Effector memory CD4-positive, alpha-beta T cell (primary cell): ENCODE measurements at regions not wholly inside any gene's neighbourhood (a gene's known extent, or its start where the extent isn't known, plus 50 kb on each side); places are given as distances from the start of the nearest gene placed in this dataset.

Experiments
- DNase-seq, 3 donors: peaks; one replicate each; pipeline ENCODE4 v3.0.0-alpha.2; 2020
- H3K27ac ChIP-seq: 2 replicates; pipeline ENCODE4 v1.7.0; 2013; ENCODE audit warnings: mild to moderate bottlenecking, low read length, moderate library complexity; ENCODE audit not compliant: insufficient read depth, poor library complexity, severe bottlenecking
- H3K27me3 ChIP-seq: replicated peaks from 2 replicates; pipeline ENCODE4 v1.7.0; 2013; ENCODE audit warnings: mild to moderate bottlenecking, low read length; ENCODE audit not compliant: insufficient read depth, control insufficient read depth, poor library complexity, severe bottlenecking
- H3K36me3 ChIP-seq: 2 replicates; pipeline ENCODE4 v1.7.0; 2013; ENCODE audit warnings: mild to moderate bottlenecking, low read length, moderate library complexity; ENCODE audit not compliant: control insufficient read depth, insufficient read depth
- H3K4me1 ChIP-seq: 2 replicates; pipeline ENCODE4 v1.7.0; 2013; ENCODE audit warnings: low read length, mild to moderate bottlenecking; ENCODE audit not compliant: control insufficient read depth, insufficient read depth, poor library complexity, severe bottlenecking
- H3K4me3 ChIP-seq: 2 replicates; pipeline ENCODE4 v1.7.0; 2013; ENCODE audit warnings: low read length, low read depth, mild to moderate bottlenecking; ENCODE audit not compliant: insufficient read depth, poor library complexity, severe bottlenecking
- H3K9me3 ChIP-seq: 2 replicates; pipeline ENCODE4 v1.7.0; 2013; ENCODE audit warnings: mild to moderate bottlenecking, low read length, moderate library complexity; ENCODE audit not compliant: control insufficient read depth

DNA sequence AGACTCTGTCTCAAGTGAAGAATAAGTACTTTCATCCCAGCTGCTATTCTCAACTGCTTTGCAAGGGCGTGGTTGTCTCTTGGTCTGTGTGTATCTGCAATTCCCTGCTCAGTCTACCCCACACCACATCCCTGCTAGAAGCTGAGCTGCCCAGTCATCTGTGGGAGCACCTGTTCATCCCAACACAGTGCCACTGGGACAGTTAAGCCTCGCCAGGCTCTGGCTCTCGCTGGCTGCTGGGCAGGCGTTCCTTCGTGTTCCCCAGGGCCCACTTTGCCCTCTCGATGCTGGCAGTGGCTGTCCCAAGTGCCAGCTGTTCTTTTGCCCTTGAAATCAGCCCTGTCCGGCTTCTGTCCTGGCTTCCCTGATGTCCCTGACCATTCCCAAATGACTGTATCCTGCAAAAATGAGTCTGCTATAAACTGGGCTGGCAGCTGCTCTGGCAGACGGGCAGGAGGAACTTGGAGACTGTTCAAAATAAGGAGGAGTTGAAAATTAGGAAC is 91.6 kb upstream of the KLHL25 start:
- H3K36me3 ChIP-seq: no peaks in the 10 kb centered on the region
- DNase-seq: no peak
- no peaks in the 10 kb centered on the region for H3K4me1 ChIP-seq
- H3K4me3 ChIP-seq: no peak overlapping the region
- H3K27ac ChIP-seq: no peak overlapping the region
- H3K9me3 ChIP-seq: no peaks in the 10 kb centered on the region
- H3K27me3 ChIP-seq: peaks cover 3% of the 10 kb centered on the region

DNA sequence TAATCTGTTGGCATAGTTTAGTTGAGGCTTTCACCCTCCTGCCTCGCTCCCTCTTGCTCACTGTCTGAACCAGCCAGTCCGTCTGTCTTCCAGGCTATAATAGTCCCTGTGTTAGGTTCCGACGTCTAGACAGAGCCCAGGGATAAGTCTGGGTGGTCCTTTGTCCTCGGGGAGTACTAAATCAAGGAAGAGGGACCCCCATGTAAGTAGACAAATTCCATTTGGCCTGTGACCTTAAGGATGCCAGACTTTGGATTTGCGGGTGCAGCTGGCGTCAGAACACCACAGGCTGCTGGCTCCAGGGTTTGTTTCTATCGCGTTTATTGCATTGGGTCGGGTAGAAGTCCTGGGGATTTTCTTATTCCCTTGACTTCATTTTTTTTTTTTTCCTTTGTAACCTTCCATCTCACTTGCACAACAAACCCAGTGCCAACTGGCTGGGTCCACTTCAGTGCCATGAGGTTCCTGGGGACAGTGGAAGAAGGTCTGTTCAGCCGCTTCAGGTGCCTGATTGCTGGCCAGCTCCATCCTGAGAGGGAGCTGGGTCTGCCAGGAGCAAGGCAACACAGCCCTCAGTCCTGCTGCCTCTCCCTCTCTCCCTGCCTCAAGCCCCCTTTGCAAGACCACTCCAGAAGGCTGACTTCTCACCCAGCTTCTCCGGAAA is 95.4 kb upstream of the KLHL25 start:
- no peak for DNase-seq
- Histone ChIP-seq H3K9me3 (no peaks in the 10 kb centered on the region), H3K27ac (no peak overlapping the region), H3K4me3 (no peak overlapping the region), H3K27me3 (peaks cover 3% of the 10 kb centered on the region), H3K4me1 (no peaks in the 10 kb centered on the region), H3K36me3 (no peaks in the 10 kb centered on the region)

DNA sequence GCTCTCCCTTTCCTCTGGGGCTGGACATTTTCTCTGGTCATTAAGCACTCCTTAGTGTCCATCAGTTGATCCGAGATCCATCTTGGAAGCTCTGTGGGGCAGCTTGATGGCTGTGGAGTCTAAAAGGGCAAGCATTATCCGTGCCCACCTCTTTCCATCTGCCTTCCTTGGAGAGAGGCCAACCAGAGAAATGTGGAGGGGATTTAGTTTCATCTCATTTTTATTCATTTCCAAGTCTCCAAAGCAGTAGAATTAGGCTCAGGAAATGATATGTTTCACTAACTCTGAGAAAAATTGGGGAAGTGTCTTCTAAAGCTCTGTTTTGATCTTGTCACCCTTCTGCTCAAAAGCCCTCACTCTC is 95.9 kb upstream of the KLHL25 start:
- DNase-seq: no peak
- H3K4me3 ChIP-seq: no peak overlapping the region
- H3K27ac ChIP-seq: no peak overlapping the region
- no peaks in the 10 kb centered on the region for H3K4me1 ChIP-seq
- peaks cover 3% of the 10 kb centered on the region for H3K27me3 ChIP-seq
- no peaks in the 10 kb centered on the region for H3K36me3 ChIP-seq
- H3K9me3 ChIP-seq: no peaks in the 10 kb centered on the region

DNA sequence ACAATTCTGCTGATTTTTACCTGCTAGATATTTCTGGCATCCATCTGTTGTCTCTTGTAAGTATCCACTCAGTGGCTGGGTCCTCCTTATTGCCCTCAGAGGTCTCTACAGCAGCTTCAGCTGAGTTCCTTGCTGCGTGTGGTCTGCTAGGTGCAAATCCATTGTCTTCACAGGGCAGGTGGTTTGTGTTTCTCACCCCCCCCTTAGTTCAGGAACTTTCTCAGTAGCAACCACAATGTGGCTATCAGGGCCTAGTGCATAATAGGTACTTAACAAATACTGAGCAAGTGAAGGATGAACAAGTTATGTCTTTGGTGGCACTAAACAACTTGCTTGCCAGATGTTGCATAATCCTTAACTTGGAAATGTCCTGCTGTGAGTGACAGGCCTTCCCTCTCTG is 96.7 kb upstream of the KLHL25 start:
- Histone ChIP-seq H3K27ac (no peak overlapping the region), H3K9me3 (no peaks in the 10 kb centered on the region), H3K4me1 (no peaks in the 10 kb centered on the region)

DNA sequence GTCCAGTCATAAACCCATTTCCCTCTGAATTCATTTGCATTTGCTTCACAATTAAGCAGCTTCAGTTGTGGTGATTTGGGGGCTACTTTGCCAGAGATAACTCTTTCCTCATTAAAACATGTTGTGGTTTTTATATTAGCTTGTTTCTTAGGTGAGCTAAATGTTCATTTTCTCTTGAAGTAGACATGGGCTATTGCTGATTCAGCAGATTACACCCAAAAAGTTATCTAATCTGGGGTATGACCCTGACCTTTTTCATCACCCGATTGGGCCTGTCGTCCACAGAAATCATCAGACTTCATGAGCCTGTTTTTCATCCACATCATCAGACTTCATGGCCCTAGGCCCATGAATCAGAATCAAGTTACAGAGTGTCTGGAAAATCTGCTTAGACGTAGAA is 97.5 kb upstream of the KLHL25 start:
- H3K9me3 ChIP-seq: no peaks in the 10 kb centered on the region
- H3K4me3 ChIP-seq: no peak overlapping the region
- H3K4me1 ChIP-seq: no peaks in the 10 kb centered on the region
- no peaks in the 10 kb centered on the region for H3K36me3 ChIP-seq
- no peak overlapping the region for H3K27ac ChIP-seq
- H3K27me3 ChIP-seq: no peaks in the 10 kb centered on the region
- DNase-seq: no peak

More for the DNA sequence above, 96.7 kb upstream of the KLHL25 start:
- no peak for DNase-seq
- Histone ChIP-seq H3K36me3 (no peaks in the 10 kb centered on the region), H3K4me3 (no peak overlapping the region), H3K27me3 (peaks cover 3% of the 10 kb centered on the region)

DNA sequence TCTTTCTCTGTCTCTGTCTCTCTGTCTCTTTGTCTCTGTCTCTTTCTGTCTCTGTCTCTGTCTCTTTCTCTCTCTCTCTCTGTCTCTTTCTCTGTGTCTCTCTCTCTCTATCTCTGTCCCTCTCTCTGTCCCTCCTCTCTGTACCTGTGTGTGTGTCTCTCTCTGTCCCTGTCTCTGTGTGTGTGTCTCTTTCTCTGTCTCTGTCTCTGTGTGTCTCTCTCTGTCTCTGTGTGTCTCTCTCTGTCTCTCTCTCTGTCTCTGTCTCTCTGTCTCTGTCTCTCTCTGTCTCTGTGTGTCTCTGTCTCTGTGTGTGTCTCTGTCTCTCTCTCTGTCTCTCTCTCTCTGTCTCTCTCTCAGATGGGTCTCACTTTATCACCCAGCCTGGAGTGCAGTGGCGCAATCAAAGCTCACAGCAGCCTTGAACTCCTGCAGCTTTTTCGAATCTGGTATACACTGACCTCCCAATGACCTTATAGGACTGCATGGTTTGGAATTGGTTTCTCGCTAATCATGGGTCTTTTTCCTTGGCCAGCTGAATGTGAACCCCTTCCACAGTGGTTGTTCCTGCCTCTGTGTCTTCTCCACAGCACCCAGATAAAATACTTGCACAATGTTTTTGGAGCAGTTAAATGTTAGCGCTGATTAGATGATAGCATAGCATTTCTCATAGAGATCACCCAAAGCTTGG is 102.6 kb upstream of the KLHL25 start:
- H3K4me3 ChIP-seq: no peak overlapping the region

DNA sequence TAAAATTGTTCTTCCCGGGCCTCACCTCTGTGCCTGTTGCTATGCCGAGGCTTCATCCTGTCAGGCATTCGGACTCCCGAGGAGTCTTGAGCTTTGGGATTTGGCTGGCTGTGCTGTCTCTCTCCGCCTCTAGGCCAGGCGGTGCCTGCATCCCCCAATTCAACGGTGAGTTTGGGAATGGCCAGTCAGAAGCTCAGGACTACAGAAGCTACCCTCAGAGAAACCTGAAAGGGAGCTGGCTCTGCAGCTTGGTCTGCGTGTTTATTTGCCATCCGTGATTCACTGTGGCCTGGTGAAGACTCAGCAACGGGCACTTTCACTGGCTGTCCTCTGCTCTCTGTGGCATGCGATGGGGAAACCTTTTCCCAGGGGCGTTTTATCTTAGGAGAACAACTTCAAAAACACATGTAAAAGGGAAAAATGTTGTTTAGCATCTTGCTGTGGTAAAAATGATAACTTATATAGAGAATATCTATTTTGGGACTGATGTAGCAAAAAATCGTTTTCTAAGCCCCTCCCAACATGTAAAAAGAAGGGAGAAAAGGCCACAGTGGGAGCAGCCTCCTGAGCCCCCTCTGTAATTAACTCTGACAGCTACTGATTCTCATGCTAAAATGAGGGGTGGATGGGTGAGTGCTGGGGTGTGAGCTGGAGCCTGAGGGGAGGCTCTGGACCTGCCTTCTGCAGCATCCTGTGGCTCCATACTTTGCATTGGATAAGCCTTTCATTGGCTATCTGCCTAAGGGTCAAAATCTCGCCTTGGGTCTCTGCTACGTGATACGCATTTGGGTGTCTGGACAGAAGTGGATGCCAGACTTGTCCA is 103.4 kb upstream of the KLHL25 start:
- Histone ChIP-seq H3K27ac (no peak overlapping the region), H3K9me3 (no peaks in the 10 kb centered on the region), H3K4me1 (no peaks in the 10 kb centered on the region)

More for the DNA sequence above, 102.6 kb upstream of the KLHL25 start:
- no peak for DNase-seq
- H3K27ac ChIP-seq: no peak overlapping the region
- H3K27me3 ChIP-seq: no peaks in the 10 kb centered on the region
- no peaks in the 10 kb centered on the region for H3K36me3 ChIP-seq
- H3K9me3 ChIP-seq: no peaks in the 10 kb centered on the region
- no peaks in the 10 kb centered on the region for H3K4me1 ChIP-seq

DNA sequence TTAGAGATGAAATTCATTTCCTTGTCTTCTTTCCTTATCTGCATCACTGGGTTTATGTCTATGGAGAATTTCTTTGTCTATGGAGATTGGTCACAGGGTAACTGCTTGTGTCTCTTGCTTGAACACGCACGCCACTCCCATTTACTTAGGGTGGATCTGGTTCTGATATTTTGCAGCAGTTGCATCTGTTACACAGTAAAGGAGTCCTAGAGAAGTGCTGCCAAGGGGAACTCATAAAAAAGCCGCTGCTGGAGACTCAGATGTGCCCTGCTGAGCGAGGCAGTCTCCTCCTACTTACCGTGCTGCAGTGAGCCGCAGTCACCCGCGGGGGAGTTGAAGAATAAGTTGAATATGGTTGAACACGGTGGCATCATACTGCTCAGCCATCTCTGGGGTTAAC is 105.2 kb upstream of the KLHL25 start:
- no peaks in the 10 kb centered on the region for H3K27me3 ChIP-seq
- DNase-seq: no peak

More for the DNA sequence above, 103.4 kb upstream of the KLHL25 start:
- Histone ChIP-seq H3K27me3 (no peaks in the 10 kb centered on the region), H3K36me3 (no peaks in the 10 kb centered on the region), H3K4me3 (no peak overlapping the region)
- no peak for DNase-seq

DNA sequence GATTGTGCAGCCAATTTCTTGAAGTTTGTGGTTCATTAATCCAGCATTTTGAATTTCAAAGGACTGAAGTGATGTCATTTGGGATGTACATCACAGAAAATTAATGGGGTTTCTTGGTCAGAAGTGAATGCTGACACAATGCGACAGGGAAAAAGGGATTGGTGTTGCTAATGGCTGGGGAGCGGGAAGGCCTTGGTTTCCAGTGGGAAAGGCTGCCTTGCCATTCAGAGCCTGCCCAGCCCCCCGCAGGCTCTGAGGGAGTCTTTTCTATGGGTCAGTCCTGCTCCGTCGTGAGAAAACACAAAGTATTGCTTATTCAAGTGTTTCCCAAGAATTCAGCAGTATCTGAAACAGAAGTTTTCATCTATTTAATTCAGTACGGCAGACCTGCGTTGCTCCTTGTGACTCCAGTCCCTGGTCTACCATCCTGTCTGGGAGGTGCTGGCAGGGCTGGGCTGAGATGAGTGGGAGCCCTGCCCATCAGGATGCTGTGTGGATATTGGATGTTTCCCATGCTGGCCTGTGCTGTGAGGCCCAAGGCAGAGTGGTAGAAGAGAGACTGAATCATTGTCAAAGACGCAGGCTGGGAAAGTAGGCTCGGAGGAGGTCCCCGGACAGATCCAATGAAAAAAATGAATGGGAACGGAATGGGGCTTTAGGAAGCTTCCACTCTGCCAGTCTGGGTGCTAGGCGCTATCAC is 111.2 kb upstream of the KLHL25 start:
- Histone ChIP-seq H3K4me1 (no peaks in the 10 kb centered on the region), H3K4me3 (no peak overlapping the region), H3K36me3 (no peaks in the 10 kb centered on the region), H3K27ac (no peak overlapping the region), H3K9me3 (no peaks in the 10 kb centered on the region), H3K27me3 (no peaks in the 10 kb centered on the region)
- no peak for DNase-seq

More for the DNA sequence above, 105.2 kb upstream of the KLHL25 start:
- Histone ChIP-seq H3K36me3 (no peaks in the 10 kb centered on the region), H3K4me3 (no peak overlapping the region), H3K4me1 (no peaks in the 10 kb centered on the region), H3K9me3 (no peaks in the 10 kb centered on the region), H3K27ac (no peak overlapping the region)
